HEK293 (cell line): ENCODE measurements at regions not wholly inside any gene's neighbourhood (a gene's known extent, or its start where the extent isn't known, plus 50 kb on each side); places are given as distances from the start of the nearest gene placed in this dataset.

Source experiments
- TF ChIP-seq, protein P1 (sequence below): fragments of 450-650 bp; formaldehyde crosslinking; IDR thresholded peaks from 2 replicates; pipeline ENCODE4 v1.5.1; 2017; ENCODE audit warnings: missing biosample characterization, missing genetic modification characterization

DNA sequence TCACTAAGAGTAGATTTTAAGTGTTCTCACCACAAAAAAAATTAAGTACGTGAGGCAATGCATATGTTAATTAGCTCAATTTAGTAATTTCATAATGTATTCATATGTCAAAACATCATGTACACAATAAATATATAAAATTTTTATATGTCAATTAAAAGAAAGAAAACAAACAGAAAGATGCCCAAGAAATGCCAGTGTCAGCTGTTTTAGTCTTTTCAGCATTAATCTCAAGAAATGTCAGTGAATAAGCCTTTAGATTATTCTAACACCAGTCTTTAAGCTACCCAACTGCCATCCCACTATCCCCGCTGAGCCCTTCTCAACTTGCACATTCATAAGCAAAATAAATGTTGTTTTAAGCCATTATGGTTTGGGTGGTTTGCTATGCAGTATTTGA, 76.5 kb downstream of the C1D start (continued):
- TF ChIP-seq, protein P1, sequence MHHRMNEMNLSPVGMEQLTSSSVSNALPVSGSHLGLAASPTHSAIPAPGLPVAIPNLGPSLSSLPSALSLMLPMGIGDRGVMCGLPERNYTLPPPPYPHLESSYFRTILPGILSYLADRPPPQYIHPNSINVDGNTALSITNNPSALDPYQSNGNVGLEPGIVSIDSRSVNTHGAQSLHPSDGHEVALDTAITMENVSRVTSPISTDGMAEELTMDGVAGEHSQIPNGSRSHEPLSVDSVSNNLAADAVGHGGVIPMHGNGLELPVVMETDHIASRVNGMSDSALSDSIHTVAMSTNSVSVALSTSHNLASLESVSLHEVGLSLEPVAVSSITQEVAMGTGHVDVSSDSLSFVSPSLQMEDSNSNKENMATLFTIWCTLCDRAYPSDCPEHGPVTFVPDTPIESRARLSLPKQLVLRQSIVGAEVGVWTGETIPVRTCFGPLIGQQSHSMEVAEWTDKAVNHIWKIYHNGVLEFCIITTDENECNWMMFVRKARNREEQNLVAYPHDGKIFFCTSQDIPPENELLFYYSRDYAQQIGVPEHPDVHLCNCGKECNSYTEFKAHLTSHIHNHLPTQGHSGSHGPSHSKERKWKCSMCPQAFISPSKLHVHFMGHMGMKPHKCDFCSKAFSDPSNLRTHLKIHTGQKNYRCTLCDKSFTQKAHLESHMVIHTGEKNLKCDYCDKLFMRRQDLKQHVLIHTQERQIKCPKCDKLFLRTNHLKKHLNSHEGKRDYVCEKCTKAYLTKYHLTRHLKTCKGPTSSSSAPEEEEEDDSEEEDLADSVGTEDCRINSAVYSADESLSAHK (tag by site-specific recombination) = no peak
- TF ChIP-seq, all 188 proteins: peak for 0
